ENCODE measurements at regions not wholly inside any gene's neighbourhood (a gene's known extent, or its start where the extent isn't known, plus 50 kb on each side); places are given as distances from the start of the nearest gene placed in this dataset.

DNA sequence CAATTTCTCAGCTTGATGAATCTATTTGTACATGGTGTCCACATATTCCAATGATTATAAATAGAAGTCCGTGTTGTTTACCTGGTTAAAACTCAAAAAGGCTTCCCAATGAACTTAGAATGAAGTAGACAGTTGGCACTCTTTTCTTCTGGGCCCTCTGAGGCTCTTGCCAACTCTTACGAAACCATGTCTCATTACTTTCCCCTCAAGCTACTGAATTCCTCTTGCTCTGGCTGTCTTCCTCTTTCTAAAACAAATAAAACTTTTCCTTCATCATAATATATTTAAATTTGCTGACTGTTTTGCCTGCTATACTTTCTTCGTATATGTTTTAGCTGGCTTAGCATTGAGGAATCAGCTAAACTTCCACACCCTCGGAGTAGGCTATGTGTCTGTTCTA, 139.7 kb downstream of the SLITRK6 start:
- no peak for TF ChIP-seq POLR2A (IDR thresholded peaks at IDR 0.05)
- TF ChIP-seq, protein P1, sequence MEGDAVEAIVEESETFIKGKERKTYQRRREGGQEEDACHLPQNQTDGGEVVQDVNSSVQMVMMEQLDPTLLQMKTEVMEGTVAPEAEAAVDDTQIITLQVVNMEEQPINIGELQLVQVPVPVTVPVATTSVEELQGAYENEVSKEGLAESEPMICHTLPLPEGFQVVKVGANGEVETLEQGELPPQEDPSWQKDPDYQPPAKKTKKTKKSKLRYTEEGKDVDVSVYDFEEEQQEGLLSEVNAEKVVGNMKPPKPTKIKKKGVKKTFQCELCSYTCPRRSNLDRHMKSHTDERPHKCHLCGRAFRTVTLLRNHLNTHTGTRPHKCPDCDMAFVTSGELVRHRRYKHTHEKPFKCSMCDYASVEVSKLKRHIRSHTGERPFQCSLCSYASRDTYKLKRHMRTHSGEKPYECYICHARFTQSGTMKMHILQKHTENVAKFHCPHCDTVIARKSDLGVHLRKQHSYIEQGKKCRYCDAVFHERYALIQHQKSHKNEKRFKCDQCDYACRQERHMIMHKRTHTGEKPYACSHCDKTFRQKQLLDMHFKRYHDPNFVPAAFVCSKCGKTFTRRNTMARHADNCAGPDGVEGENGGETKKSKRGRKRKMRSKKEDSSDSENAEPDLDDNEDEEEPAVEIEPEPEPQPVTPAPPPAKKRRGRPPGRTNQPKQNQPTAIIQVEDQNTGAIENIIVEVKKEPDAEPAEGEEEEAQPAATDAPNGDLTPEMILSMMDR (IDR thresholded peaks at IDR 0.05): no peak
- TF ChIP-seq EP300 (IDR thresholded peaks at IDR 0.05): no peak

Measured in tibial nerve (tissue), 4 donors.